UCSD-AML1 (cell line): ENCODE measurements at regions not wholly inside any gene's neighbourhood (a gene's known extent, or its start where the extent isn't known, plus 50 kb on each side); places are given as distances from the start of the nearest gene placed in this dataset.

Experiments
- DNase-seq: peaks from one replicate; lab custom pipeline; 2025; ENCODE audit not compliant: unreplicated experiment; lab: John Stamatoyannopoulos, UW

- DNase-seq, result no peak
Measured at GRCh38 chr2:156165742-156166141, 166.8 kb downstream of the NR4A2 start.

GRCh38 chr2:156164091-156164720 is 168.3 kb downstream of the NR4A2 start:
- DNase-seq, result no peak

GRCh38 chr2:156158808-156159207 is 173.7 kb downstream of the NR4A2 start:
- no peak for DNase-seq

- DNase-seq, result no peak
Measured at GRCh38 chr2:156157670-156158069, 174.9 kb downstream of the NR4A2 start.

GRCh38 chr2:156156580-156156979 is 175.9 kb downstream of the NR4A2 start:
- DNase-seq, result peak; percentile 2

GRCh38 chr2:156155319-156155718 is 177.2 kb downstream of the NR4A2 start:
- DNase-seq, result no peak

GRCh38 chr2:156151351-156151750 is 181.2 kb downstream of the NR4A2 start:
- DNase-seq, result no peak

GRCh38 chr2:156147594-156148330 is 184.8 kb downstream of the NR4A2 start:
- no peak for DNase-seq

- no peak for DNase-seq
Measured at GRCh38 chr2:156145976-156146375, 186.5 kb downstream of the NR4A2 start.

- no peak for DNase-seq
Measured at GRCh38 chr2:156145469-156145868, 187.1 kb downstream of the NR4A2 start.

GRCh38 chr2:156136566-156136965 is 196.0 kb downstream of the NR4A2 start:
- DNase-seq, result no peak

GRCh38 chr2:156134887-156135286 is 197.6 kb downstream of the NR4A2 start:
- DNase-seq, result no peak

- DNase-seq, result no peak
Measured at GRCh38 chr2:156132941-156133340, 199.6 kb downstream of the NR4A2 start.

- DNase-seq, result no peak
Measured at GRCh38 chr2:156132130-156132529, 200.4 kb downstream of the NR4A2 start.

- no peak for DNase-seq
Measured at GRCh38 chr2:156129227-156129626, 203.3 kb downstream of the NR4A2 start.

- DNase-seq, result no peak
Measured at GRCh38 chr2:156125018-156125417, 207.5 kb downstream of the NR4A2 start.

GRCh38 chr2:156124458-156124857 is 208.1 kb downstream of the NR4A2 start:
- no peak for DNase-seq

GRCh38 chr2:156118753-156119416 is 213.6 kb downstream of the NR4A2 start:
- no peak for DNase-seq

GRCh38 chr2:156116113-156116512 is 216.4 kb downstream of the NR4A2 start:
- DNase-seq, result no peak

- DNase-seq, result no peak
Measured at GRCh38 chr2:156115338-156115737, 217.2 kb downstream of the NR4A2 start.

GRCh38 chr2:156112323-156112722 is 220.2 kb downstream of the NR4A2 start:
- no peak for DNase-seq

- DNase-seq, result peak; percentile 41
Measured at GRCh38 chr2:156110890-156111289, 221.6 kb downstream of the NR4A2 start.
